Caki2 (cell line): ENCODE measurements at regions not wholly inside any gene's neighbourhood (a gene's known extent, or its start where the extent isn't known, plus 50 kb on each side); places are given as distances from the start of the nearest gene placed in this dataset.
"Not testable (repeated sequence)": the region's sequence is repeated elsewhere in the genome, so short reads cannot be mapped to it uniquely, and the experiment has no call there.

Experiments used
- DNase-seq: peaks from one replicate; pipeline ENCODE4 v3.0.0-alpha.2; 2015; ENCODE audit warnings: low read depth
- in situ Hi-C: cut with HindIII; loops from 2 replicates; pipeline ENCODE4 v1.10.0; 2016; ENCODE audit warnings: low sequenced_read_pairs, low pct_unique_long_range_greater_than_20kb, mixed read lengths

GRCh38 chr12:45490232-45490881 lies 239.1 kb upstream of the ARID2 start:
- no peak for DNase-seq
- in situ Hi-C loops, result no loop called here

GRCh38 chr12:45494279-45494678 lies 235.2 kb upstream of the ARID2 start:
- in situ Hi-C loops, result no loop called here

DNA sequence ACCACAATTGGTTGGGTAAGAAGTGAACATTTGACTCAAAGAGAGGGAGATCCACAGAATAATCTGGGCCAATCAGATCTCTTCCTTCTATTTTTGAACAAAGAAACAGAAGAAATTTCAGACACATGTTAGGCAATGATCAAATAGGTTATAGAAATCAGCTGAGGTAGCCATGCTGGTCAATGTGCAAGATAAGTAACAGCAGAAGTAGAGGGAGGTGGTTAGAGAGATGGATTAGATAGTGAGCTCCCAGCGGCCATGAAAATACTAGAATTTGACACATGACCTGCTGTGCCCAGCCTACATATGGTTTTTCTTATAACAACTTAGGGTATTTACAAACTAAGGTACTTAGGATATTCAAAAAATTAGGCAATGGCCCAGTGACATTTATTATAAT lies 230.9 kb upstream of the ARID2 start:
- in situ Hi-C loops, result no loop called here
- DNase-seq, result no peak

More at GRCh38 chr12:45494279-45494678, 235.2 kb upstream of the ARID2 start:
- DNase-seq, result no peak

GRCh38 chr12:45502481-45503128 lies 226.9 kb upstream of the ARID2 start:
- in situ Hi-C loops, result no loop called here
- DNase-seq, result no peak

- no peak for DNase-seq
Measured at GRCh38 chr12:45503899-45504298, 225.6 kb upstream of the ARID2 start.

DNA sequence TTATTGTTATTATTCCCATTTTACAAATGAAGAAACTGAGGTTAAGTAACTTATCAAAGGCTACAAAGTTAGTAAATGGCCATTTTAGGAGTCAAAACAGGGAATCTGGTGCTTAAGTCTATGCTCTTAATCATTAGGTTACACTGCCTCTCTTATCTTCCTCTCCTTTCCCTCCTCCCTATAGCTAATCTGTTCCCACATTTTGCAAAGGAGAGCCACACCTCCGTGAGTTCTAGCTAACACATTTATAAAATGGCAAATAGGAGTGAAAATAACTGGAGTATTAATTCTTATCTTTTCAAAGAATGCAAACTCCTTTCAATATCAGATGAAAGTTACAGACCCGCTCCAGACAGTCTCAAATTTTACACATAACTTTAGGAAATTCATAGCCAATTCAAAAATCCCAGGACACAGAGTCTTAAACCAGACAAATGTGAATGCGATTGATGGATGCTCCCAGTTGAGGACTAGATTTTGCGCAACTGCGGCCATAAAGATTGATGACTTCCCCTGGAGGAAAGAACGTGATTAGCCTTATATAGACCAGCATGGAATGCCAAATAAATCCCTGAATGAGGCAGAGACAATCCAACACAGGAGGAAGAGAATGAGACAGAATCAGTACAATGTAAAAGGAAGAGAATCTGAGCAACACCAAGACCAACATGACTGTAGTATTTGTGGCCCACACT lies 225.0 kb upstream of the ARID2 start:
- DNase-seq, result no peak
- in situ Hi-C loops, result no loop called here

More at GRCh38 chr12:45503899-45504298, 225.6 kb upstream of the ARID2 start:
- in situ Hi-C loops, result no loop called here

DNA sequence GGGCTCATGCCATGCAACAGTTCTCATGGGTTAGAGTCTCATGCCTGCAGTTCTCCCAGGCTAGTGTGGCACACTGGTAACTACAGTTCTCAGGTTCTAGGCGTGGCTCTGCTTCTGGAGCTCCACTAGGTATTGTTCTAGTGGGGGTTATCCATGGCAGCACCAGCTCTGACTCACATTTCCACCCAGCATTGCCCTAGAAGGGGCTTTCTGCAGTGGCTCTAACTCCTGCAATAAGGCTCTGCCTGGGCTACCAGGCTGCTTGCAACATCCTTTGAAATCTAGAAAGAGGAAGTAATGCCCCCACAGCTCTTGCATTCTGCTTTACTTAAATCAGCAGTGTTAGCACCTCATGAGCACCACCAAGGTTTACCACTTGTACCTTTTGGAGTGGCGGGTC lies 220.3 kb upstream of the ARID2 start:
- DNase-seq, result no peak
- in situ Hi-C loops, result no loop called here

DNA sequence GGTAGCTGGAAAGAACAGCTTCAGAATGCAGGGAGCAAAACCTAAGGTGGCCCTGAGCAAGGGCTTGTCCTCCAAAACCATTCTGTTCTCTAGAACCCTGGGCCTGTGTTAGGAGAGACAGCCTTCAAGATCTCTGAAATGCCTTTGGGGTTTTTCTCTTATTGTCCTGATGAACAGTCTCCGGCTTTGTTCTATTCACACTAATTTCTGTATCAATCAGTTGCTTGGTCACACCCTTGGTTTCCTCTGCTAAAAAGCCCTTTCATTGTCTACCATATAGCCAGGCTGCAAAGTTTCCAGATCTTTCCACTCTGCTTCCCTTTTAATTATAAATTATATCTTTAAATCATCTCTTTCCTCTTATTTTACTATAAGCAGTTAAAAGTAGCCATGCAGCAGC lies 219.9 kb upstream of the ARID2 start:
- in situ Hi-C loops, result no loop called here
- no peak for DNase-seq

DNA sequence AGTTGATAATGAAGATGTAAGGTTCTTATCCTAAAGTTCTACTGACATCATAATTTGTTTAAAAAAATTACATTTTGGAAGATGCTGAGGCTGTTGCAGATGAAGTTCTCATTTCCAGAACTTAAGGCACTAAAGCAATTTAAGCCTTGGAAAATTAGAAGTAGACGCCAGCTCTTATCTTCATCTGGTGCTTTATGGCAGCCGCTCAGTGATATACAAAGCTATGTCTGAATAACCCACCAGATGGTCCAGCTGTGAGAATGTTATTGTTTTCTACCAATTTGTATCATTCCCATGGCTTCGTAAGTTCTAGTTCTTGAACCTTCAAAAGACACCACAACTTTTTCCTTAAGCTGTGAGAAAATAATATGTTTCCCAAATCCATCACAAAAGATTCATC lies 212.1 kb upstream of the ARID2 start:
- DNase-seq, result no peak
- in situ Hi-C loops, result no loop called here

- no peak for DNase-seq
- in situ Hi-C loops, result no loop called here
Measured at GRCh38 chr12:45518291-45519235, 210.9 kb upstream of the ARID2 start.

DNA sequence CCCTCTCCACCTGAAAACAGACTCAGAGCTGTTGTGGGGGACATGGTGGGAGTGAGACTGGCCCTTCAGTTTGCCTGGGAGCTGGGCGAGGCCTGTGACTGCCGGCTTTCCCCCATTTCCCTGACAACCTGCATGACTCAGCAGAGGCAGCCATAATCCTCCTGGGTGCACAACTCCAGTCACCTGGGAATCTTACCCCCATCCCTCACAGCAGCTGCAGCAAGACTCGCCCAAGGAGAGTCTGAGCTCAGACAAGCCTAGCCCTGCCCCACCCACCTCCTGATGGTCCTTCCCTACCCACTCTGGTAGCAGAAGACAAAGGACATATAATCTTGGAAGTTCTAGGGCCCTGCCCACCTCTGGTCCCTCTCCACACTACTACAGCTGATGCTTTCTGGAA lies 207.3 kb upstream of the ARID2 start:
- no peak for DNase-seq
- in situ Hi-C loops, result no loop called here

DNA sequence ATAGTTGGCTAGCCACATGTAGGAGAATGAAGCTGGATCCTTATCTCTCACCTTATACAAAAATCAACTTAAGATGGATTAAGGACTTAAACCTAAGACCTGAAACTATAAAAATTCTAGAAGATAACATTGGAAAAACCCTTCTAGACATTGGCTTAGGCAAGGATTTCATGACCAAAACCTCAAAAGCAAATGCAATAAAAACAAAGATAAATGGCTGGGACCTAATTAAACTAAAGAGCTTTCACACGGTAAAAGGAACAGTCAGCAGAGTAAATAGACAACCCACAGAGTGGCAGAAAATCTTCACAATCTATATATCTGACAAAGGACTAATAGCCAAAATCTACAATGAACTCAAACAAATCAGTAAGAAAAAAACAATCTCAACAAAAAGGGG lies 202.7 kb upstream of the ARID2 start:
- in situ Hi-C loops, DNase-seq: not testable (repeated sequence)

GRCh38 chr12:45532113-45532512 lies 197.4 kb upstream of the ARID2 start:
- in situ Hi-C loops, result no loop called here
- DNase-seq, result no peak

- no peak for DNase-seq
- in situ Hi-C loops, result no loop called here
Measured at GRCh38 chr12:45535610-45536180, 193.8 kb upstream of the ARID2 start.

- DNase-seq, result no peak
- in situ Hi-C loops, result no loop called here
Measured at GRCh38 chr12:45536284-45536683, 193.2 kb upstream of the ARID2 start.

- no peak for DNase-seq
- in situ Hi-C loops, result no loop called here
Measured at GRCh38 chr12:45540661-45541341, 188.7 kb upstream of the ARID2 start.

- peak; percentile 51 for DNase-seq
- in situ Hi-C loops, result no loop called here
Measured at GRCh38 chr12:45543887-45544286, 185.6 kb upstream of the ARID2 start.

- in situ Hi-C loops, result no loop called here
- DNase-seq, result no peak
Measured at GRCh38 chr12:45546545-45546944, 183.0 kb upstream of the ARID2 start.
